ENCODE measurements at regions not wholly inside any gene's neighbourhood (a gene's known extent, or its start where the extent isn't known, plus 50 kb on each side); places are given as distances from the start of the nearest gene placed in this dataset.

DNA sequence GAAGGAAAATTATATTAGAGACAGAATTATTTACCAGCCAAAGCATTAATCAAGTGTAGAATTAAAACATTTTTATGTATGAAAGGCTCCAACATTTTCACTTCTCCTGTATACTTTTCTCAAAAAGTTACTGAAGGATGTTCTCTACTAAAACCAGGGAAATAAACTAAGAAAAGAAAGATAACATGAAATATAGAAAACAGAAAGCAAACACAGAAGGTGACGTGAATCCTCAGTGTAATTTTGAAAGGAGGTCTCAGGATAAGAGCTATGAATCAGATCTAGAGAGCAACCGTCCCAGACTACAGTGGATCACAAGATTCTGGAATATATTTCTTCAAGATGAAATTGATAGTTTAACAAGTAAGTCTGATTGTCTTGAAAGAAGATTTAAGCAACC lies 144.5 kb downstream of the CYSLTR2 start:
- TF ChIP-seq POLR2A (IDR thresholded peaks at IDR 0.05; ENCODE audit: low read depth, low read length) (no peak), SPI1 (IDR thresholded peaks at IDR 0.05; ENCODE audit: low read depth, low read length) (no peak), TAF1 (IDR thresholded peaks at IDR 0.05; ENCODE audit: low read depth, low read length) (no peak), POLR2AphosphoS5 (IDR thresholded peaks at IDR 0.05; ENCODE audit: low read depth, low read length) (no peak), PAX5 (IDR thresholded peaks at IDR 0.05; ENCODE audit: insufficient read depth, low read length, severe bottlenecking) (no peak)

All from GM12891 (cell line).